HG02938 (cell line): ENCODE measurements at regions not wholly inside any gene's neighbourhood (a gene's known extent, or its start where the extent isn't known, plus 50 kb on each side); places are given as distances from the start of the nearest gene placed in this dataset.
"Not testable (repeated sequence)": the region's sequence is repeated elsewhere in the genome, so short reads cannot be mapped to it uniquely, and the experiment has no call there.

Source experiments
- ATAC-seq: cut with Tn5 transposase; IDR thresholded peaks from one replicate; pipeline ENCODE4 v1.9.1; 2021; ENCODE audit warnings: mild to moderate bottlenecking, moderate library complexity; ENCODE audit not compliant: unreplicated experiment

GRCh38 chrX:42175843-42176242, 252.5 kb upstream of the CASK start:
- no peak for ATAC-seq

GRCh38 chrX:42157923-42158322, 234.6 kb upstream of the CASK start:
- ATAC-seq: not testable (repeated sequence)

- ATAC-seq: no peak
These were observed 228.5 kb upstream of the CASK start for GRCh38 chrX:42151808-42152207.

- no peak for ATAC-seq
These were observed 226.4 kb upstream of the CASK start for GRCh38 chrX:42149765-42150164.

GRCh38 chrX:42149281-42149680, 225.9 kb upstream of the CASK start:
- ATAC-seq: no peak

- no peak for ATAC-seq
These were observed 220.7 kb upstream of the CASK start for GRCh38 chrX:42143866-42144592.

GRCh38 chrX:42140320-42140719, 217.0 kb upstream of the CASK start:
- ATAC-seq: no peak

GRCh38 chrX:42135583-42136228, 212.4 kb upstream of the CASK start:
- ATAC-seq: no peak

- ATAC-seq: no peak
These were observed 208.5 kb upstream of the CASK start for GRCh38 chrX:42131856-42132255.

- ATAC-seq: no peak
These were observed 205.9 kb upstream of the CASK start for GRCh38 chrX:42129022-42129940.

- no peak for ATAC-seq
These were observed 205.2 kb upstream of the CASK start for GRCh38 chrX:42128587-42128986.

GRCh38 chrX:42128020-42128419, 204.7 kb upstream of the CASK start:
- ATAC-seq: peak; percentile 62

GRCh38 chrX:42127563-42127962, 204.2 kb upstream of the CASK start:
- ATAC-seq: peak; percentile 41

GRCh38 chrX:42123369-42123768, 200.0 kb upstream of the CASK start:
- no peak for ATAC-seq

GRCh38 chrX:42119076-42119475, 195.7 kb upstream of the CASK start:
- no peak for ATAC-seq

GRCh38 chrX:42117318-42117717, 194.0 kb upstream of the CASK start:
- ATAC-seq: peak; percentile 87

- ATAC-seq: no peak
These were observed 186.1 kb upstream of the CASK start for GRCh38 chrX:42109428-42109827.

- peak; percentile 63 for ATAC-seq
These were observed 184.4 kb upstream of the CASK start for GRCh38 chrX:42107495-42108488.

GRCh38 chrX:42106556-42106955, 183.2 kb upstream of the CASK start:
- no peak for ATAC-seq

- no peak for ATAC-seq
These were observed 179.4 kb upstream of the CASK start for GRCh38 chrX:42102586-42103282.
